ENCODE measurements at regions not wholly inside any gene's neighbourhood (a gene's known extent, or its start where the extent isn't known, plus 50 kb on each side); places are given as distances from the start of the nearest gene placed in this dataset.

- Histone ChIP-seq H3K4me1 (ENCODE audit: insufficient read depth, low read length) (no peaks in the 10 kb centered on the region), H3K36me3 (ENCODE audit: insufficient read depth, low read length) (no peaks in the 10 kb centered on the region), H3K4me3 (ENCODE audit: insufficient read depth, low read length) (no peak overlapping the region), H3K9me3 (ENCODE audit: low read depth, low read length) (no peaks in the 10 kb centered on the region), H2AFZ (ENCODE audit: low read length) (no peak overlapping the region), H3K79me2 (ENCODE audit: insufficient read depth, low read length) (no peaks in the 10 kb centered on the region), H3K4me2 (ENCODE audit: insufficient read depth, low read length) (peak overlapping the region; percentile 40), H3K27ac (ENCODE audit: low read depth, low read length) (no peak overlapping the region), H3K27me3 (ENCODE audit: insufficient read depth, low read length) (no peaks in the 10 kb centered on the region), H4K20me1 (ENCODE audit: insufficient read depth, low read length) (no peaks in the 10 kb centered on the region)
- no peak for TF ChIP-seq CTCF (IDR thresholded peaks at IDR 0.05; ENCODE audit: extremely low read depth, low read depth, low read length)
- peak; percentile 13 for DNase-seq (ENCODE audit: insufficient read length, low spot score, missing footprints)
Measured at GRCh38 chr3:31067004-31067403, 172.5 kb upstream of the GADL1 start.

GRCh38 chr3:31075471-31075870, 181.0 kb upstream of the GADL1 start:
- H3K9me3 ChIP-seq (ENCODE audit: low read depth, low read length) = no peaks in the 10 kb centered on the region
- no peak overlapping the region for H2AFZ ChIP-seq (ENCODE audit: low read length)
- no peak overlapping the region for H3K27ac ChIP-seq (ENCODE audit: low read depth, low read length)
- H3K36me3 ChIP-seq (ENCODE audit: insufficient read depth, low read length) = no peaks in the 10 kb centered on the region
- TF ChIP-seq CTCF (IDR thresholded peaks at IDR 0.05; ENCODE audit: extremely low read depth, low read depth, low read length) = no peak
- no peaks in the 10 kb centered on the region for H4K20me1 ChIP-seq (ENCODE audit: insufficient read depth, low read length)
- peaks cover 19% of the 10 kb centered on the region for H3K4me1 ChIP-seq (ENCODE audit: insufficient read depth, low read length)
- H3K79me2 ChIP-seq (ENCODE audit: insufficient read depth, low read length) = no peaks in the 10 kb centered on the region
- H3K27me3 ChIP-seq (ENCODE audit: insufficient read depth, low read length) = no peaks in the 10 kb centered on the region
- no peak overlapping the region for H3K4me2 ChIP-seq (ENCODE audit: insufficient read depth, low read length)
- no peak for DNase-seq (ENCODE audit: insufficient read length, low spot score, missing footprints)
- no peak overlapping the region for H3K4me3 ChIP-seq (ENCODE audit: insufficient read depth, low read length)

- no peaks in the 10 kb centered on the region for H3K27me3 ChIP-seq (ENCODE audit: insufficient read depth, low read length)
- H4K20me1 ChIP-seq (ENCODE audit: insufficient read depth, low read length) = no peaks in the 10 kb centered on the region
- no peak for TF ChIP-seq CTCF (IDR thresholded peaks at IDR 0.05; ENCODE audit: extremely low read depth, low read depth, low read length)
- no peaks in the 10 kb centered on the region for H3K79me2 ChIP-seq (ENCODE audit: insufficient read depth, low read length)
- H3K9me3 ChIP-seq (ENCODE audit: low read depth, low read length) = no peaks in the 10 kb centered on the region
- no peak overlapping the region for H3K27ac ChIP-seq (ENCODE audit: low read depth, low read length)
- H3K4me2 ChIP-seq (ENCODE audit: insufficient read depth, low read length) = no peak overlapping the region
- peaks cover 19% of the 10 kb centered on the region for H3K4me1 ChIP-seq (ENCODE audit: insufficient read depth, low read length)
- no peaks in the 10 kb centered on the region for H3K36me3 ChIP-seq (ENCODE audit: insufficient read depth, low read length)
- H3K4me3 ChIP-seq (ENCODE audit: insufficient read depth, low read length) = no peak overlapping the region
- no peak for DNase-seq (ENCODE audit: insufficient read length, low spot score, missing footprints)
- H2AFZ ChIP-seq (ENCODE audit: low read length) = no peak overlapping the region
Measured at GRCh38 chr3:31075876-31076275, 181.4 kb upstream of the GADL1 start.

- Histone ChIP-seq H3K4me2 (ENCODE audit: insufficient read depth, low read length) (peak overlapping the region; percentile 29), H3K27ac (ENCODE audit: low read depth, low read length) (peak overlapping the region; percentile 17), H3K36me3 (ENCODE audit: insufficient read depth, low read length) (no peaks in the 10 kb centered on the region), H3K4me1 (ENCODE audit: insufficient read depth, low read length) (peaks cover 19% of the 10 kb centered on the region), H2AFZ (ENCODE audit: low read length) (peak overlapping the region; percentile 49), H3K9me3 (ENCODE audit: low read depth, low read length) (no peaks in the 10 kb centered on the region), H3K27me3 (ENCODE audit: insufficient read depth, low read length) (no peaks in the 10 kb centered on the region), H3K4me3 (ENCODE audit: insufficient read depth, low read length) (no peak overlapping the region), H3K79me2 (ENCODE audit: insufficient read depth, low read length) (no peaks in the 10 kb centered on the region), H4K20me1 (ENCODE audit: insufficient read depth, low read length) (no peaks in the 10 kb centered on the region)
- no peak for TF ChIP-seq CTCF (IDR thresholded peaks at IDR 0.05; ENCODE audit: extremely low read depth, low read depth, low read length)
- DNase-seq (ENCODE audit: insufficient read length, low spot score, missing footprints) = peak; percentile 80
Measured at GRCh38 chr3:31077021-31077601, 182.7 kb upstream of the GADL1 start.
